ENCODE measurements at regions not wholly inside any gene's neighbourhood (a gene's known extent, or its start where the extent isn't known, plus 50 kb on each side); places are given as distances from the start of the nearest gene placed in this dataset.
A peak's percentile ranks its signal among the peaks of the same experiment; 100 is the strongest.

GRCh38 chr2:122471753-122472152, 716.3 kb downstream of the TSN start:
- no peak overlapping the region for H2BK15ac ChIP-seq (ENCODE audit: low read length)
- H3K4me2 ChIP-seq (ENCODE audit: insufficient read depth, low read length, poor library complexity, severe bottlenecking): no peak overlapping the region
- H3K4me3 ChIP-seq (ENCODE audit: low read length in 2 of 2): no peak overlapping the region
- H4K91ac ChIP-seq (ENCODE audit: low read depth, low read length, poor library complexity): no peak overlapping the region
- H3K9me3 ChIP-seq (replicated peaks in 1 of 2; ENCODE audit: control insufficient read depth in 2 of 2, insufficient read depth in 1 of 2, low read depth in 1 of 2, low read length in 2 of 2): no peaks in the 10 kb centered on the region
- H4K8ac ChIP-seq (ENCODE audit: low read depth, low read length): no peak overlapping the region
- H3K27me3 ChIP-seq (ENCODE audit: control insufficient read depth in 3 of 3, insufficient read depth in 3 of 3, low read depth in 1 of 3, low read length in 3 of 3): no peaks in the 10 kb centered on the region
- no peak overlapping the region for H2AFZ ChIP-seq (ENCODE audit: low read length)
- no peak overlapping the region for H3K18ac ChIP-seq (ENCODE audit: low read length)
- H3K9ac ChIP-seq (ENCODE audit: low read depth, low read length, poor library complexity): no peak overlapping the region
- no peak for DNase-seq (ENCODE audit: low spot score)
- no peak overlapping the region for H3K23ac ChIP-seq (ENCODE audit: low read depth, low read length, poor library complexity)
- H2BK120ac ChIP-seq (ENCODE audit: low read depth, low read length): no peak overlapping the region
- no peak overlapping the region for H3K27ac ChIP-seq (replicated peaks; ENCODE audit: low read length)
- H3K36me3 ChIP-seq (replicated peaks in 1 of 2; ENCODE audit: control insufficient read depth in 2 of 2, insufficient read depth in 2 of 2, low read length in 2 of 2): no peaks in the 10 kb centered on the region
- no peak overlapping the region for H2BK5ac ChIP-seq (ENCODE audit: low read length)
- H3K4me1 ChIP-seq (ENCODE audit: control insufficient read depth in 2 of 2, insufficient read depth in 1 of 2, low read depth in 1 of 2, low read length in 2 of 2): no peaks in the 10 kb centered on the region
- no peak overlapping the region for H3K4ac ChIP-seq (ENCODE audit: low read length)
- no peak overlapping the region for H2BK12ac ChIP-seq (ENCODE audit: low read length)
- H3K14ac ChIP-seq (ENCODE audit: low read length): no peak overlapping the region
- H3K79me1 ChIP-seq (ENCODE audit: low read depth, low read length): no peaks in the 10 kb centered on the region
- no peak overlapping the region for H2AK5ac ChIP-seq (ENCODE audit: low read depth, low read length)

- no peak overlapping the region for H3K27ac ChIP-seq (replicated peaks; ENCODE audit: low read length)
- no CpG with 5 or more reads among the region's 2 CpGs for whole genome bisulfite sequencing, 2 donors (ENCODE audit: extremely low coverage in 2 of 2, insufficient read length in 2 of 2, insufficient replicate concordance in 1 of 2)
These were observed 722.7 kb downstream of the TSN start for GRCh38 chr2:122478117-122478516.

GRCh38 chr2:122478771-122479170, 723.3 kb downstream of the TSN start:
- no peak overlapping the region for H2AFZ ChIP-seq (ENCODE audit: low read length)
- H2BK12ac ChIP-seq (ENCODE audit: low read length): no peak overlapping the region
- WGBS, 2 donors (ENCODE audit: extremely low coverage in 2 of 2, insufficient read length in 2 of 2, insufficient replicate concordance in 1 of 2): no CpG with 5 or more reads among the region's 2 CpGs

More at GRCh38 chr2:122478117-122478516, 722.7 kb downstream of the TSN start:
- Histone ChIP-seq H3K18ac (ENCODE audit: low read length) (no peak overlapping the region), H3K9me3 (replicated peaks in 1 of 2; ENCODE audit: control insufficient read depth in 2 of 2, insufficient read depth in 1 of 2, low read depth in 1 of 2, low read length in 2 of 2) (no peaks in the 10 kb centered on the region), H3K23ac (ENCODE audit: low read depth, low read length, poor library complexity) (no peak overlapping the region), H4K91ac (ENCODE audit: low read depth, low read length, poor library complexity) (no peak overlapping the region), H2AFZ (ENCODE audit: low read length) (no peak overlapping the region), H3K27me3 (ENCODE audit: control insufficient read depth in 3 of 3, insufficient read depth in 3 of 3, low read depth in 1 of 3, low read length in 3 of 3) (no peaks in the 10 kb centered on the region), H2BK12ac (ENCODE audit: low read length) (no peak overlapping the region), H3K4me1 (ENCODE audit: control insufficient read depth in 2 of 2, insufficient read depth in 1 of 2, low read depth in 1 of 2, low read length in 2 of 2) (peaks cover 1 to 12% of the 10 kb centered on the region in 2 donors), H2AK5ac (ENCODE audit: low read depth, low read length) (no peak overlapping the region), H3K4me2 (ENCODE audit: insufficient read depth, low read length, poor library complexity, severe bottlenecking) (no peak overlapping the region), H3K9ac (ENCODE audit: low read depth, low read length, poor library complexity) (no peak overlapping the region), H3K14ac (ENCODE audit: low read length) (no peak overlapping the region), H2BK5ac (ENCODE audit: low read length) (no peak overlapping the region), H4K8ac (ENCODE audit: low read depth, low read length) (no peak overlapping the region), H2BK15ac (ENCODE audit: low read length) (no peak overlapping the region), H3K4me3 (ENCODE audit: low read length in 2 of 2) (no peak overlapping the region), H3K36me3 (replicated peaks in 1 of 2; ENCODE audit: control insufficient read depth in 2 of 2, insufficient read depth in 2 of 2, low read length in 2 of 2) (no peaks in the 10 kb centered on the region), H3K4ac (ENCODE audit: low read length) (no peak overlapping the region), H2BK120ac (ENCODE audit: low read depth, low read length) (no peak overlapping the region), H3K79me1 (ENCODE audit: low read depth, low read length) (no peaks in the 10 kb centered on the region)
- no peak for DNase-seq (ENCODE audit: low spot score)

GRCh38 chr2:122480501-122481243, 725.2 kb downstream of the TSN start:
- H3K23ac ChIP-seq (ENCODE audit: low read depth, low read length, poor library complexity): no peak overlapping the region
- no CpG with 5 or more reads among the region's 6 CpGs for WGBS, 2 donors (ENCODE audit: extremely low coverage in 2 of 2, insufficient read length in 2 of 2, insufficient replicate concordance in 1 of 2)
- no peak overlapping the region for H3K27ac ChIP-seq (replicated peaks; ENCODE audit: low read length)
- no peak overlapping the region for H3K4ac ChIP-seq (ENCODE audit: low read length)
- H2BK5ac ChIP-seq (ENCODE audit: low read length): no peak overlapping the region
- H3K4me1 ChIP-seq (ENCODE audit: control insufficient read depth in 2 of 2, insufficient read depth in 1 of 2, low read depth in 1 of 2, low read length in 2 of 2): peaks cover 1 to 12% of the 10 kb centered on the region in 2 donors
- H4K91ac ChIP-seq (ENCODE audit: low read depth, low read length, poor library complexity): no peak overlapping the region
- H2AFZ ChIP-seq (ENCODE audit: low read length): peak overlapping the region; percentile 7
- no peak overlapping the region for H2BK12ac ChIP-seq (ENCODE audit: low read length)
- H3K4me3 ChIP-seq (ENCODE audit: low read length in 2 of 2): no peak overlapping the region
- no peak overlapping the region for H3K4me2 ChIP-seq (ENCODE audit: insufficient read depth, low read length, poor library complexity, severe bottlenecking)
- no peak overlapping the region for H4K8ac ChIP-seq (ENCODE audit: low read depth, low read length)
- DNase-seq (ENCODE audit: low spot score): no peak
- H3K14ac ChIP-seq (ENCODE audit: low read length): no peak overlapping the region
- no peaks in the 10 kb centered on the region for H3K9me3 ChIP-seq (replicated peaks in 1 of 2; ENCODE audit: control insufficient read depth in 2 of 2, insufficient read depth in 1 of 2, low read depth in 1 of 2, low read length in 2 of 2)
- no peaks in the 10 kb centered on the region for H3K79me1 ChIP-seq (ENCODE audit: low read depth, low read length)
- no peaks in the 10 kb centered on the region for H3K27me3 ChIP-seq (ENCODE audit: control insufficient read depth in 3 of 3, insufficient read depth in 3 of 3, low read depth in 1 of 3, low read length in 3 of 3)
- H3K9ac ChIP-seq (ENCODE audit: low read depth, low read length, poor library complexity): no peak overlapping the region
- no peaks in the 10 kb centered on the region for H3K36me3 ChIP-seq (replicated peaks in 1 of 2; ENCODE audit: control insufficient read depth in 2 of 2, insufficient read depth in 2 of 2, low read length in 2 of 2)
- no peak overlapping the region for H2AK5ac ChIP-seq (ENCODE audit: low read depth, low read length)
- no peak overlapping the region for H2BK15ac ChIP-seq (ENCODE audit: low read length)
- no peak overlapping the region for H2BK120ac ChIP-seq (ENCODE audit: low read depth, low read length)
- H3K18ac ChIP-seq (ENCODE audit: low read length): no peak overlapping the region

More at GRCh38 chr2:122478771-122479170, 723.3 kb downstream of the TSN start:
- Histone ChIP-seq H3K9ac (ENCODE audit: low read depth, low read length, poor library complexity) (no peak overlapping the region), H3K18ac (ENCODE audit: low read length) (no peak overlapping the region), H2BK5ac (ENCODE audit: low read length) (no peak overlapping the region), H3K4me3 (ENCODE audit: low read length in 2 of 2) (no peak overlapping the region), H3K23ac (ENCODE audit: low read depth, low read length, poor library complexity) (no peak overlapping the region), H3K4ac (ENCODE audit: low read length) (no peak overlapping the region), H3K4me2 (ENCODE audit: insufficient read depth, low read length, poor library complexity, severe bottlenecking) (no peak overlapping the region), H3K4me1 (ENCODE audit: control insufficient read depth in 2 of 2, insufficient read depth in 1 of 2, low read depth in 1 of 2, low read length in 2 of 2) (peaks cover 1 to 12% of the 10 kb centered on the region in 2 donors), H3K14ac (ENCODE audit: low read length) (no peak overlapping the region), H4K8ac (ENCODE audit: low read depth, low read length) (no peak overlapping the region), H3K36me3 (replicated peaks in 1 of 2; ENCODE audit: control insufficient read depth in 2 of 2, insufficient read depth in 2 of 2, low read length in 2 of 2) (no peaks in the 10 kb centered on the region), H3K27ac (replicated peaks; ENCODE audit: low read length) (no peak overlapping the region), H3K27me3 (ENCODE audit: control insufficient read depth in 3 of 3, insufficient read depth in 3 of 3, low read depth in 1 of 3, low read length in 3 of 3) (no peaks in the 10 kb centered on the region), H3K9me3 (replicated peaks in 1 of 2; ENCODE audit: control insufficient read depth in 2 of 2, insufficient read depth in 1 of 2, low read depth in 1 of 2, low read length in 2 of 2) (no peaks in the 10 kb centered on the region), H2AK5ac (ENCODE audit: low read depth, low read length) (no peak overlapping the region), H2BK120ac (ENCODE audit: low read depth, low read length) (no peak overlapping the region), H3K79me1 (ENCODE audit: low read depth, low read length) (no peaks in the 10 kb centered on the region), H2BK15ac (ENCODE audit: low read length) (no peak overlapping the region), H4K91ac (ENCODE audit: low read depth, low read length, poor library complexity) (no peak overlapping the region)
- DNase-seq (ENCODE audit: low spot score): no peak

Data from neuronal stem cell (in vitro differentiated cells).